ENCODE measurements at regions not wholly inside any gene's neighbourhood (a gene's known extent, or its start where the extent isn't known, plus 50 kb on each side); places are given as distances from the start of the nearest gene placed in this dataset.
"Not testable (repeated sequence)": the region's sequence is repeated elsewhere in the genome, so short reads cannot be mapped to it uniquely, and the experiment has no call there.

DNA sequence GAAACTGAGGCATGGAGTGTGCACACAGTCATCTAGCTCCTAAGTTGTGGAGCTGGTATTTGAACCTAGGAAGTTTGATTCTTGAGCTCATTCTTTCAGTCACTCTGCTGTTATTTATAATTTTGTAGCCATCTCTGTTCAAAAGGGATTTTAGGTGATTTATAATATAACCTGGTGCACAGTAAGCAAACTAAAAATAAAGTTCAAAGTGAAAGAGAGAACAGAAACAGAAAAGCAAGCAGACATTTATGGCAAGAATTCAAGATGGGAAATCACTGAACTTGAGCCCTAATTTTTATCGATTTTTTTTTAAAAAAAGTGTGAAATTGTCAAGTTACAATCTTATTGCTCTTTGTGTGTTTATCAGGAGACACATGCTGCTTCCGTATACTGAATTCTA is 71.4 kb upstream of the SLC7A14 start:
- Histone ChIP-seq H3K36me3 (replicated peaks in 1 of 2) (no peaks in the 10 kb centered on the region), H3K4me3 (no peak overlapping the region), H3K4me1 (replicated peaks in 1 of 2) (no peaks in the 10 kb centered on the region), H3K27ac (no peak overlapping the region), H3K9me3 (replicated peaks in 1 of 3) (no peaks in the 10 kb centered on the region), H3K27me3 (no peaks in the 10 kb centered on the region)
- no peak for TF ChIP-seq POLR2A (IDR thresholded peaks at IDR 0.05)
- TF ChIP-seq, protein P1, sequence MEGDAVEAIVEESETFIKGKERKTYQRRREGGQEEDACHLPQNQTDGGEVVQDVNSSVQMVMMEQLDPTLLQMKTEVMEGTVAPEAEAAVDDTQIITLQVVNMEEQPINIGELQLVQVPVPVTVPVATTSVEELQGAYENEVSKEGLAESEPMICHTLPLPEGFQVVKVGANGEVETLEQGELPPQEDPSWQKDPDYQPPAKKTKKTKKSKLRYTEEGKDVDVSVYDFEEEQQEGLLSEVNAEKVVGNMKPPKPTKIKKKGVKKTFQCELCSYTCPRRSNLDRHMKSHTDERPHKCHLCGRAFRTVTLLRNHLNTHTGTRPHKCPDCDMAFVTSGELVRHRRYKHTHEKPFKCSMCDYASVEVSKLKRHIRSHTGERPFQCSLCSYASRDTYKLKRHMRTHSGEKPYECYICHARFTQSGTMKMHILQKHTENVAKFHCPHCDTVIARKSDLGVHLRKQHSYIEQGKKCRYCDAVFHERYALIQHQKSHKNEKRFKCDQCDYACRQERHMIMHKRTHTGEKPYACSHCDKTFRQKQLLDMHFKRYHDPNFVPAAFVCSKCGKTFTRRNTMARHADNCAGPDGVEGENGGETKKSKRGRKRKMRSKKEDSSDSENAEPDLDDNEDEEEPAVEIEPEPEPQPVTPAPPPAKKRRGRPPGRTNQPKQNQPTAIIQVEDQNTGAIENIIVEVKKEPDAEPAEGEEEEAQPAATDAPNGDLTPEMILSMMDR (IDR thresholded peaks at IDR 0.05): no peak
- WGBS, 4 donors: 76 to 88% (median 82%) methylated on average over 2 of the region's 2 CpGs
- intact Hi-C loops (cut with DNase I): no loop called here
- no peak for DNase-seq

DNA sequence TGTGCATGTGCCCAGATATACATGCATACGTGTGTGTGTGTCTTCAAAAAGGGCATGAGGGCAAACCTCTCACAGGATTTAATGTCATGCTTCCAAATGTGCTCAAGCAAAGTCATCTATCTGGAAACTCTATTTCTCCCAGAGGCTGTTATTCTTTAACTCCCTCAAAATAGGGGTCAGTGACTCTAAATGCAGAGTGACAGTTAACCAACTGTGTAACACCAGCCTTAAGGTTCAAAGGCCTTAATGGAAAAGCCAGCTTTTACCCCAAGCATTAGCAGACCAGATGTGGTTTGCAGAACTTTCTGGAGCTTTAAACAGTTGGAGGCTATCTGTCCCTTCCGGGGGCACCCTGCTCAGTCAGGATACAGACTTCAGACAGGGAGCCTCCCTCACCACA is 70.4 kb upstream of the SLC7A14 start:
- intact Hi-C loops (cut with DNase I): no loop called here
- Histone ChIP-seq H3K4me1 (replicated peaks in 1 of 2) (no peaks in the 10 kb centered on the region), H3K9me3 (replicated peaks in 1 of 3) (no peaks in the 10 kb centered on the region), H3K27ac (no peak overlapping the region), H3K36me3 (replicated peaks in 1 of 2) (no peaks in the 10 kb centered on the region), H3K4me3 (no peak overlapping the region), H3K27me3 (no peaks in the 10 kb centered on the region)
- TF ChIP-seq, protein P1 (IDR thresholded peaks at IDR 0.05): no peak
- WGBS, 4 donors: 43 to 89% (median 85%) methylated on average over 1 to 2 of the region's 2 CpGs
- no peak for DNase-seq

DNA sequence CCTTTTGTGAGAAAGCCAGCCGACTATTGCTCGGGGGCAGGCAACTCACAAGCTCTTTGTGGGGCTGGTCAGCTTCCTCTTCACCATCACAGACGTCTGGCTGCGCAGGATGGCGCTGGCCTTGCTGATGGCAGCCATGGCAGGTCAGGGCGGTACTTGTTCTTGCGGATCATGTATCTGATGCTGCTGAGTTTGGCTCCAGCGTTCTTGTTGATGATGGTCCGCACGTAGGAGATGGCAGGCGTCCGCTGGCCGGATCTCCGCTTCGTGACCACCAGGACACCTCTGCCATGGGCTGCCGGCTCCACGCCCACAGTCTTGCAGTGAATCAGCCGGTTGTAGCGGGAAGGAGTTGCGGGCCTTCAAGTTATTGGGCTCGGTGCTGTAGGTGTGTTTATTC is 67.9 kb upstream of the SLC7A14 start:
- 87 to 92% (median 89%) methylated on average over 16 to 21 of the region's 21 CpGs for WGBS, 4 donors
- no peak for DNase-seq
- no peaks in the 10 kb centered on the region for H3K36me3 ChIP-seq (replicated peaks in 1 of 2)
- no peaks in the 10 kb centered on the region for H3K27me3 ChIP-seq
- no peak overlapping the region for H3K27ac ChIP-seq
- H3K9me3 ChIP-seq (replicated peaks in 1 of 3): no peaks in the 10 kb centered on the region
- no peak for TF ChIP-seq POLR2A (IDR thresholded peaks at IDR 0.05)
- TF ChIP-seq, protein P1 (IDR thresholded peaks at IDR 0.05): no peak
- no peaks in the 10 kb centered on the region for H3K4me1 ChIP-seq (replicated peaks in 1 of 2)
- H3K4me3 ChIP-seq: no peak overlapping the region
- intact Hi-C loops (cut with DNase I): no loop called here

DNA sequence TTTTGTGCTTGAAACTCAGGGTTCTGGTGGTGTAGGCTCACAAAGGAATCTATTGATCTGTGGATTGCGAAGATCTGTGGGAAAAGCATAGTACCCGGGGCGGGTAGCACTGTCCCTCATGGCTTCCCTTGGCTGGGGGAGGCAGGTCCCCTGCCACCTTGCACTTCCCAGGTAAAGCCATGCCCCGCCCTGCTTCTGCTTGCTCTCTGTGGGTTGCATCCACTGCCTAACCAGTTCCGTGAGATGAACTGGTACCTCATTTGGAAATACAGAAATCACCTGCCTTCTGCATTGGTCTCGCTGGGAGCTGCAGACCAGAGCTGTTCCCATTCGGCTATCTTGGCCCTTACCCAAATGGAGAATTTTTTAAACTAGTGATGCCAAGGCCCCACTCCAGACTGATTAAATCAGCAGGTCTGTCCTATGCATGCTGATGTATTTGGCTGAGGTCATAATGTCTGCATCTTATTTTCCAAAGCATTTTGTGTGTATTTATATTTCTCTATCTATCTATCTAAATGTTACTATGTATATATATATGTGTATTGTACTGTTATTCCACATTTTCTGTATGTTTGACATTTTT is 65.5 kb upstream of the SLC7A14 start:
- H3K27me3 ChIP-seq: no peaks in the 10 kb centered on the region
- H3K9me3 ChIP-seq (replicated peaks in 1 of 3): no peaks in the 10 kb centered on the region
- H3K36me3 ChIP-seq (replicated peaks in 1 of 2): no peaks in the 10 kb centered on the region
- WGBS, 4 donors: 67 to 92% (median 82%) methylated on average over 7 of the region's 7 CpGs
- intact Hi-C loops (cut with DNase I): no loop called here
- H3K4me1 ChIP-seq (replicated peaks in 1 of 2): no peaks in the 10 kb centered on the region
- TF ChIP-seq POLR2A (IDR thresholded peaks at IDR 0.05): no peak
- TF ChIP-seq, protein P1 (IDR thresholded peaks at IDR 0.05): no peak
- H3K4me3 ChIP-seq: no peak overlapping the region
- no peak for DNase-seq
- no peak overlapping the region for H3K27ac ChIP-seq

DNA sequence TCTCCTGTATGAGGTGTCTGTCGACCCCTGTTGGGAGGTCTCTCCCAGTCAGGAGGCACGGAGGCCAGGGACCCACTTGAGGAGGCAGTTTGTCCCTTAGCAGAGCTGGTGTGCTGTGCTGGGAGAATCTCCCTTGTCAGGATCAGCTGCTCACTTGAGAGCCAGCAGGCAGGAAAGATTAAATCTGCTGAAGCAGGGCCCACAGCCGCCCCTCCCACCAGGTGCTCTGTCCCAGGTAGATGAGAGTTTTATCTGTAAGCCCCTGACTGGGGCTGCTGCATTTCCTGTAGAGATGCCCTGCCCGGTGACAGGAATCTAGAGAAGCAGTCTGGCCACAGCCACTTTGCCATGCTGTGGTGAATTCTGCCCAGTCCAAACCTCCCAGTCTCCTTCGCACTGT is 64.7 kb upstream of the SLC7A14 start:
- H3K9me3 ChIP-seq (replicated peaks in 1 of 3); H3K4me1 ChIP-seq (replicated peaks in 1 of 2); H3K27me3 ChIP-seq; H3K4me3 ChIP-seq; DNase-seq; H3K27ac ChIP-seq; H3K36me3 ChIP-seq (replicated peaks in 1 of 2); intact Hi-C loops (cut with DNase I): not testable (repeated sequence)
- 73 to 80% (median 77%) methylated on average over 2 to 5 of the region's 5 CpGs for WGBS, 4 donors
